IMR-90 (cell line): ENCODE measurements at regions not wholly inside any gene's neighbourhood (a gene's known extent, or its start where the extent isn't known, plus 50 kb on each side); places are given as distances from the start of the nearest gene placed in this dataset.

Source experiments
- CHD1 ChIP-seq: IDR thresholded peaks from 2 replicates; pipeline ENCODE4 v1.6.1; 2012; ENCODE audit warnings: low read depth, low read length, improper control_type of control experiment
- MAFK ChIP-seq: IDR thresholded peaks from 2 replicates; pipeline ENCODE4 v1.6.1; 2012; ENCODE audit warnings: low read depth, low read length, improper control_type of control experiment
- MAZ ChIP-seq: IDR thresholded peaks from 2 replicates; pipeline ENCODE4 v1.6.1; 2012; ENCODE audit warnings: low read depth, mild to moderate bottlenecking, low read length, improper control_type of control experiment, moderate library complexity, borderline replicate concordance
- POLR2A ChIP-seq: IDR thresholded peaks from 2 replicates; pipeline ENCODE4 v1.6.1; 2012; ENCODE audit warnings: mild to moderate bottlenecking, low read depth, low read length
- RFX5 ChIP-seq: IDR thresholded peaks from 2 replicates; pipeline ENCODE4 v1.8.0; 2012; ENCODE audit warnings: low read depth, mild to moderate bottlenecking, low read length, moderate library complexity
- TF ChIP-seq, protein P1 (sequence below): conservative IDR thresholded peaks from 2 replicates; pipeline ENCODE4 v1.5.1; 2012; ENCODE audit warnings: mild to moderate bottlenecking, low read depth, low read length, improper control_type of control experiment
- TF ChIP-seq, protein P2 (sequence below): fragments of 150-350 bp; IDR thresholded peaks from 2 replicates; pipeline ENCODE4 v1.6.1; 2017; ENCODE audit warnings: mild to moderate bottlenecking, antibody characterized with exemption, low read length, low read depth

DNA sequence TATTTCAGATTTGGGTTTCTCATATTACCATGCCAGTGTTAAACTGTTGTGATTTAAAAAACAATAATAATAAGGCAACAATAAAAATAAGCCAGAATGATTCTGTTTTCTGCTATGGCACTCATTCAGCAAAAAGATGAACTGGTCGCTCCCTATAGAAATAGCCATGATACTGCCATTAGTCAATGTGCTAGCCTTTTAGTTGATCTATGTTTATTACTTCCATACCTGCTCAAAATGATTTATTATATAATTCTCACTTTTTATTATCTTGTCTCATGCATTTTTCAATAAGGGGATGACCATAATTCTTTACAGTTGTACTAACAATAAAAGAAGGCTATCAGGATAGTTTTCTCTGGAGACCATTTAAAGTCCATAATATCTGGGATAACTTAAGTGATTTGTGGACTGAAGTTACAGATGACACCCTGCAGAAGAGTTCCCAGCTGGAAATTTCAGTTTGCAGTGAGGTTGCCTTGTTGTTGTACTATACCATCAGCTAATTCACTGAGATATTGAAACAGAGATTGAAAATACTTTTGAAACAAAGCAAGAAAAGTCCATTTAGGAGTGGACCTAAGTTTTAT, 334.3 kb downstream of the GABRB2 start:
- TF ChIP-seq POLR2A, result no peak
- TF ChIP-seq, protein P1, sequence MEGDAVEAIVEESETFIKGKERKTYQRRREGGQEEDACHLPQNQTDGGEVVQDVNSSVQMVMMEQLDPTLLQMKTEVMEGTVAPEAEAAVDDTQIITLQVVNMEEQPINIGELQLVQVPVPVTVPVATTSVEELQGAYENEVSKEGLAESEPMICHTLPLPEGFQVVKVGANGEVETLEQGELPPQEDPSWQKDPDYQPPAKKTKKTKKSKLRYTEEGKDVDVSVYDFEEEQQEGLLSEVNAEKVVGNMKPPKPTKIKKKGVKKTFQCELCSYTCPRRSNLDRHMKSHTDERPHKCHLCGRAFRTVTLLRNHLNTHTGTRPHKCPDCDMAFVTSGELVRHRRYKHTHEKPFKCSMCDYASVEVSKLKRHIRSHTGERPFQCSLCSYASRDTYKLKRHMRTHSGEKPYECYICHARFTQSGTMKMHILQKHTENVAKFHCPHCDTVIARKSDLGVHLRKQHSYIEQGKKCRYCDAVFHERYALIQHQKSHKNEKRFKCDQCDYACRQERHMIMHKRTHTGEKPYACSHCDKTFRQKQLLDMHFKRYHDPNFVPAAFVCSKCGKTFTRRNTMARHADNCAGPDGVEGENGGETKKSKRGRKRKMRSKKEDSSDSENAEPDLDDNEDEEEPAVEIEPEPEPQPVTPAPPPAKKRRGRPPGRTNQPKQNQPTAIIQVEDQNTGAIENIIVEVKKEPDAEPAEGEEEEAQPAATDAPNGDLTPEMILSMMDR, result no peak
- no peak for TF ChIP-seq MAZ
- no peak for TF ChIP-seq MAFK
- TF ChIP-seq CHD1, result no peak
- TF ChIP-seq, protein P2, sequence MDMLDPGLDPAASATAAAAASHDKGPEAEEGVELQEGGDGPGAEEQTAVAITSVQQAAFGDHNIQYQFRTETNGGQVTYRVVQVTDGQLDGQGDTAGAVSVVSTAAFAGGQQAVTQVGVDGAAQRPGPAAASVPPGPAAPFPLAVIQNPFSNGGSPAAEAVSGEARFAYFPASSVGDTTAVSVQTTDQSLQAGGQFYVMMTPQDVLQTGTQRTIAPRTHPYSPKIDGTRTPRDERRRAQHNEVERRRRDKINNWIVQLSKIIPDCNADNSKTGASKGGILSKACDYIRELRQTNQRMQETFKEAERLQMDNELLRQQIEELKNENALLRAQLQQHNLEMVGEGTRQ, result no peak
- TF ChIP-seq RFX5, result no peak
